Endothelial cell of umbilical vein (primary cell): ENCODE measurements at regions not wholly inside any gene's neighbourhood (a gene's known extent, or its start where the extent isn't known, plus 50 kb on each side); places are given as distances from the start of the nearest gene placed in this dataset.

Experiments
- BruUV-seq: library from RNA; stranded (reverse); fragments of 400-500 nt; replicated peaks from 2 replicates; lab custom pipeline; 2021; lab: Mats Ljungman, UMichigan
- CTCF ChIA-PET: fragments of 300-600, 350-600 bp; sonication (Branson Sonifier 250); formaldehyde crosslinking; loops from one replicate; lab custom pipeline; 2021; ENCODE audit warnings: antibody characterized with exemption, inconsistent platforms; lab: Charles Lee
- POLR2A ChIA-PET: fragments of 300-600, 350-600 bp; sonication (Branson Sonifier 250); formaldehyde crosslinking; loops from one replicate; lab custom pipeline; 2021; ENCODE audit warnings: antibody characterized with exemption, inconsistent platforms; lab: Charles Lee
- DNase-seq: peaks from one replicate; pipeline ENCODE4 v3.0.0-alpha.2; 2011; ENCODE audit warnings: low read depth, low spot score
- FAIRE-seq: peaks from 2 replicates; lab custom pipeline; 2011; peaks lifted over from hg19 to GRCh38; lab: Jason Lieb, UNC
- H2AFZ ChIP-seq: 2 replicates; pipeline ENCODE4 v1.6.0; 2012; ENCODE audit warnings: low read depth, low read length, control low read depth, inconsistent platforms
- H3K27ac ChIP-seq: 2 replicates; pipeline ENCODE4 v1.5.1; 2011; ENCODE audit warnings: low read depth, mild to moderate bottlenecking, control low read depth, low read length, moderate library complexity; ENCODE audit not compliant: insufficient read depth
- H3K27me3 ChIP-seq, 2 experiments: 2 replicates each; pipeline versions ENCODE4 v1.6.0 to v1.6.1; 2011; ENCODE audit warnings: low read length in 2 of 2, mixed read lengths in 1 of 2; ENCODE audit not compliant: control insufficient read depth in 2 of 2, insufficient read depth in 2 of 2
- H3K36me3 ChIP-seq, 2 experiments: 2 replicates in 1 of 2; 3 replicates in 1 of 2; pipeline ENCODE4 v1.5.1; 2011; ENCODE audit warnings: low read length in 2 of 2, mild to moderate bottlenecking in 1 of 2, moderate library complexity in 1 of 2; ENCODE audit not compliant: control insufficient read depth in 2 of 2, insufficient read depth in 2 of 2; ENCODE audit errors: extremely low read depth in 1 of 2
- H3K4me1 ChIP-seq: 3 replicates; pipeline ENCODE4 v1.5.1; 2011; ENCODE audit warnings: mild to moderate bottlenecking, low read length; ENCODE audit not compliant: control insufficient read depth, insufficient read depth; ENCODE audit errors: extremely low read depth
- H3K4me2 ChIP-seq: 2 replicates; pipeline ENCODE4 v1.6.1; 2011; ENCODE audit warnings: low read length, control low read depth, mixed read lengths; ENCODE audit not compliant: insufficient read depth
- H3K4me3 ChIP-seq, 3 experiments: fragments of 200-600 bp in 1 of 3; sonication (generic), shearing (Covaris generic) in 1 of 3; replicated peaks in 1 of 3; 2 replicates each; pipeline ENCODE4 v1.5.1; 2011 to 2016; ENCODE audit warnings: control low read depth in 3 of 3, low read length in 3 of 3, mild to moderate bottlenecking in 2 of 3, inconsistent platforms in 1 of 3, low read depth in 1 of 3, moderate library complexity in 1 of 3; ENCODE audit not compliant: insufficient read depth in 1 of 3
- H3K79me2 ChIP-seq: 2 replicates; pipeline ENCODE4 v1.6.0; 2012; ENCODE audit warnings: low read length, inconsistent platforms; ENCODE audit not compliant: control insufficient read depth, insufficient read depth
- H3K9ac ChIP-seq: replicated peaks from 2 replicates; pipeline ENCODE3; 2011; ENCODE audit warnings: low read length, control low read depth; ENCODE audit not compliant: insufficient read depth; ENCODE audit errors: extremely low read depth
- H3K9me1 ChIP-seq: replicated peaks from 3 replicates; pipeline ENCODE4 v1.6.0; 2011; ENCODE audit warnings: mild to moderate bottlenecking, low read length; ENCODE audit not compliant: control insufficient read depth, insufficient read depth; ENCODE audit errors: extremely low read depth
- H3K9me3 ChIP-seq: replicated peaks from 2 replicates; pipeline ENCODE4 v1.5.1; 2012; ENCODE audit warnings: low read length, inconsistent platforms; ENCODE audit not compliant: control insufficient read depth, insufficient read depth
- H4K20me1 ChIP-seq: replicated peaks from 2 replicates; pipeline ENCODE3; 2011; ENCODE audit warnings: mild to moderate bottlenecking, low read length; ENCODE audit not compliant: control insufficient read depth, insufficient read depth; ENCODE audit errors: extremely low read depth
- CTCF ChIP-seq, 2 donors: IDR thresholded peaks; 1 replicate in 1 of 2; 2 replicates in 1 of 2; pipeline ENCODE4 v1.5.1; 2011; ENCODE audit warnings: low read length in 2 of 2, mild to moderate bottlenecking in 2 of 2, moderate library complexity in 2 of 2, control low read depth in 1 of 2, inconsistent platforms in 1 of 2, low read depth in 1 of 2; ENCODE audit not compliant: insufficient read depth in 1 of 2; ENCODE audit errors: extremely low read depth in 1 of 2
- EZH2 ChIP-seq: IDR thresholded peaks from 2 replicates; pipeline ENCODE4 v1.6.1; 2012; ENCODE audit warnings: borderline replicate concordance, low read depth, mild to moderate bottlenecking, moderate library complexity, low read length, inconsistent platforms; ENCODE audit not compliant: severe bottlenecking
- FOS ChIP-seq: IDR thresholded peaks from 2 replicates; pipeline ENCODE4 v1.6.1; 2011; ENCODE audit warnings: mild to moderate bottlenecking, low read length, moderate library complexity, borderline replicate concordance; ENCODE audit not compliant: insufficient read depth
- GATA2 ChIP-seq: IDR thresholded peaks from 2 replicates; pipeline ENCODE4 v1.7.0; 2011; ENCODE audit warnings: low read depth, mild to moderate bottlenecking, moderate library complexity, mixed read lengths, low read length; ENCODE audit not compliant: insufficient read length, insufficient read depth
- JUN ChIP-seq: IDR thresholded peaks from 2 replicates; pipeline ENCODE4 v1.6.1; 2011; ENCODE audit warnings: borderline replicate concordance, low read depth; ENCODE audit not compliant: insufficient read length, insufficient read depth
- MAX ChIP-seq: IDR thresholded peaks from 2 replicates; pipeline ENCODE4 v1.6.1; 2011; ENCODE audit not compliant: insufficient read depth, insufficient read length
- MYC ChIP-seq: IDR thresholded peaks from one replicate; pipeline ENCODE4 v1.6.1; 2011; ENCODE audit warnings: mild to moderate bottlenecking, low read depth, low read length
- POLR2A ChIP-seq: IDR thresholded peaks from 2 replicates; pipeline ENCODE4 v1.6.1; 2012; ENCODE audit warnings: low read depth, mild to moderate bottlenecking, control low read depth, low read length
- POLR2AphosphoS5 ChIP-seq: IDR thresholded peaks from 2 replicates; pipeline ENCODE4 v1.6.1; 2012; ENCODE audit warnings: low read depth, mild to moderate bottlenecking, control low read depth, low read length, moderate library complexity; ENCODE audit not compliant: insufficient read depth
- dilution Hi-C: fragments of 300-500 bp; cut with MboI; formaldehyde crosslinking; loops from one replicate; pipeline ENCODE4 v1.15.0; 2019; ENCODE audit warnings: low sequenced_read_pairs; ENCODE audit not compliant: extremely low pct_ligation_motif_present
- intact Hi-C: fragments of 100-400 bp; cut with micrococcal nuclease; formaldehyde crosslinking; loops from one replicate; pipeline ENCODE4 v1.10.0; 2022

- H2AFZ ChIP-seq, result no peak overlapping the region
- no peaks in the 10 kb centered on the region for H3K4me1 ChIP-seq
- dilution Hi-C loops, result no loop called here
- no peak overlapping the region for H3K9ac ChIP-seq
- no peaks in the 10 kb centered on the region for H3K79me2 ChIP-seq
- H3K9me1 ChIP-seq, result no peaks in the 10 kb centered on the region
- no TSS peak for BruUV-seq
- FAIRE-seq (no peak), DNase-seq (no peak)
- H3K9me3 ChIP-seq, result no peaks in the 10 kb centered on the region
- H3K27ac ChIP-seq, result no peak overlapping the region
- no peak overlapping the region for H3K4me3 ChIP-seq
- no peaks in the 10 kb centered on the region for H3K36me3 ChIP-seq
- H3K4me2 ChIP-seq, result no peak overlapping the region
- no peaks in the 10 kb centered on the region for H4K20me1 ChIP-seq
- CTCF ChIA-PET, result no interaction called here
- TF ChIP-seq POLR2AphosphoS5, result no peak
- TF ChIP-seq MAX, result no peak
- TF ChIP-seq POLR2A, result no peak
- TF ChIP-seq MYC, result no peak
- TF ChIP-seq FOS, result no peak
- TF ChIP-seq JUN, result no peak
- no peak for TF ChIP-seq GATA2
- no peak for TF ChIP-seq CTCF (IDR thresholded peaks at IDR 0.05; ENCODE audit: extremely low read depth in 1 of 2, insufficient read depth in 1 of 2, low read depth in 1 of 2, low read length in 2 of 2)
- TF ChIP-seq EZH2, result no peak
- POLR2A ChIA-PET, result no interaction called here
- intact Hi-C loops, result no loop called here
- H3K27me3 ChIP-seq, result no peaks in the 10 kb centered on the region
Measured at GRCh38 chr1:222224636-222225315, 323.1 kb downstream of the HHIPL2 start.
